ENCODE measurements at regions not wholly inside any gene's neighbourhood (a gene's known extent, or its start where the extent isn't known, plus 50 kb on each side); places are given as distances from the start of the nearest gene placed in this dataset.

DNA sequence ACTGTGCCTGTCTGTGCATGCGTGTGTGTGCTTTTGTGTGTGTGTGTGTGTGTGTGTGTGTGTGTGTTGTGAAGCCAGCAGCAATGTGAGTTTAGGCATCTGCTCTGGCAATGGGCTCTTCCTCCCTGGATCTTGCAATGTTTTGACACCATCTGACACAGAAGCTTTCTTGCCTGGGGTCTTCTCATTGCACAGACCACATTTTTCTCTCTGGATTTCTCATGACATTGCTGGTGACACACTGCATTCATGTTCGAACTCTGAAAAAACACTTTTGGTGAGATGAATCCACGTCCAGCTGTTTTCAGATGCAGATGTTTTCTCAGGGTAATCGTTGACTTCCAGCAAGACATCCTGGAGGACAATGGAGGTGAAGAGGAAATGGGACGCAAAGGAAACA lies 63.0 kb upstream of the FZD8 start:
- DNase-seq, result no peak

DNA sequence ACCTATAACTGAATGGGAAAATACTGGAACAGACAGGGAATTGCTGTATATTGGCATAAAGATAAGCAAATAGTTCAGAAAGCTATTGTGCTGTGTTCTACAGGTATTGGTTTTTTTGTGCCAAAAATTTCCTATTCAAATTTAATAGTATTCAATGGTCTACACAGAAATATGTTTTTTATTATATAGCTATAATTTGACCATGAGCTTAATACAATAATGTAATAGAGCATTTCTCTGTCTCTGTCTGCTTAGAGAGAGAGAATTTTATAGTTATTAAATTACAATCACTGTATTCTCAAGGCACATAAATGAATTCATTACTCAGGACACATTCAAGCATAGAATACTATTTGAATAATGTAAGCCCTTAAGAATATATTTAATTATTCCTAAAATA lies 62.3 kb upstream of the FZD8 start:
- DNase-seq, result no peak

DNA sequence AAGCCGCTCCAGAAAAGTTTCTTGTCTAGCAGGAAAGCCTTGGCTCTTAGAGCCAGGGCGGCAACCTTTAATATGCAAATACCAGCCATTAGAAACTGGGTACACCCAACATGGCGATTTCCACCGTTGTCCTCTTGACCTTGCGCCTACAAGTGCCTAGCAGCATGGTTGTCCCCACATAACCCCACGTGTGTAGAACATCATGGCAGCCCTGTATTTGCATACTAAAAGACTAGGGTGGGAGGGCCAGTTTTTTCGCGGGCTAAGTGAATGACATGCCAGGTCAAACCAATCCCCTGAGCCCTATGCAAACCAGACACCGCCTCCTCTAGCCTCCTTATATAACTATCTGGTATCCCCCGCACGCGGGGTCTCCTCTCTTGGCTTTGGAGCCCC lies 58.4 kb upstream of the FZD8 start:
- no peak for DNase-seq

DNA sequence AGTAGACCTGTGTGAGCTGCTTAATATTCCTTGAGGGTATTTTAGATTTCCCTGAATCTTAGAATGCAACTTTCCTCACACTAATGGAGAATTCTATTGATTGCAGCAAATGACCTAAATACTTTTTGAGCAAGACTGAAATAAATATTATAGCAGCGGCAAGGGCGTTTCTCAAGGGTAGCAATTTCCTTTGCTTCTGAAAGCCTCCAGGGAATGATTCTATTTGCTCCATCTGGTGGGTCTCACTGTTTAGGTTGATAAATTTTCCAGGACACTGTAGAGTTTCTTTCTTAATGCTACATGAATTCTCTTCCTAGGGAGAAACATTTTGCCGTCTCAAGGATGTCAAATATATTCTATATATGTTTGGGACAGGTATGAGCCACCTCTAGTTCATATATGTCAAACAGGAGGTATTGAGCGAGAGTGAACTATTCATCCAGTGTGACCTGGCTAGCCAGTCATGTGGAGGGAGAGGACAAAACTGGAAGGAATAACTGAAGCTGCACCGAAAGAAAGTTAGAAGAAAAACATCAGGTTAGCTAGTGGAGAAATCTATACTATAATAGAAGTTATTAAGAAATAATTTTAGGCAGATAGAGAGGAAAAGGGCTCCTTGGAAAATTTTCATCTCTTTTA lies 57.9 kb upstream of the FZD8 start:
- DNase-seq, result no peak

DNA sequence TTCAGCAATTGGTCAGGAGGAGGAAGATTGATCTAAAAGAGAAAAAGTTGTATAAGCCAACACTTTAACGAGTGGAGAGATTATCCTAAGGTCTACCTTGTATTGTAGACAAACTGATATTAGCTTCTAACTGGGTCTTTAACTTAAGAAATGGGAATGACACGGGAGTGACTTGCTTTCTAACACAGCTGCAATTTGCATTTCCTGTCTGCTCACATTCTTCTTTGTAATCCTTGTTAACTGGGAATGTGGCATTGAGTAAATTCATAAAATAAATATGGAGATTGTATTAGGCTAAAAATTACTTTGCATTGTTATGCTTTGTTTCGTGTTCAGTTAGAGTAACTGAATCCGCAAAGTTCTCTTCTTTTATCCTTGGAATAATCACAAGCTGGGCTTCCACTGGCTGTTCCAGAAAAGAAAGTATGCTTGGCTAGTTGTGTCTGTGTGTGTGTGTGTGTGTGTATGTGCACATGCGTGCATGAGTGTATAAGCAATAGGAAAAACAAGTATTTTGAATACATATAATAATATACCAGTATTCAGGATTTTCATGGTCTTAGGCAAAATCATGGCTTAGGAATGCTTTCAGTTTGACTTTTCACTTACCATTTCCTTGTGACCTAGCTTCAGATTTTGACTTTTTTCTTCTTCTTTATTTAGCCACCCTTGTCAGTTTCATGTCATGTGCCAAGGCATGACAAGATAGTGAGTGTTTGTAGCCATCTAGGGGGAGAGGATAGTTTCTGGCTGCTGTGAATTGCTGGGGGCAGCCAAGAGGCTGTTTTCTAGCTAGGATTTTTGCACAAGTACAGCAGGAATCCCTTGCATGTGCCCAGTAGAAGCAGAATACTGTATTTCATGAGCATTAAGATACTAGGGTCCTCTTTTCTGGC lies 54.5 kb upstream of the FZD8 start:
- DNase-seq, result no peak

DNA sequence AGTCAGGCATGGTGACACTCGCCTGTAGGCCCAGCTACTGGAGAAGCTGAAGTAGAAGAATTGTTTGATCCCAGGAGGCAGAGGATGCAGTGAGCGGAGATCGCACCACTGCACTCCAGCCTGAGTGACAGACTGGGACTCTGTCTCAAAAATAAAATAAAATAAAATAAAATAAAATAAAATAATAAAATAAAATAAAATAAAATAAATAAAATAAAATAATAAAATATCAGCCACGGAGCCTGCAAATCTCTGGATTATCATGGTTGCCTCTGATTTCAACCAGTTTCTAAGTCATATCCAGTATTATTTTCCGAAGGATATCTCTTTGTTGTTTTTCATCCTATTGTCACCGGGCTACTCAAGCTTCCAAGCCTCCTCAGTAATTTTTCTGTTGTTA lies 51.7 kb upstream of the FZD8 start:
- no peak for DNase-seq

Measured in activated CD4-positive, alpha-beta T cell treated with anti-CD3 and anti-CD28 coated beads, Interleukin-2, amount 50 U/mL, for 1 hour (primary cell).